AG04450 (cell line): ENCODE measurements at regions not wholly inside any gene's neighbourhood (a gene's known extent, or its start where the extent isn't known, plus 50 kb on each side); places are given as distances from the start of the nearest gene placed in this dataset.

Experiments used
- CTCF ChIA-PET: fragments of 300-600, 350-600 bp; formaldehyde crosslinking; extraction: SDS; loops from one replicate; lab custom pipeline; 2022; ENCODE audit warnings: antibody characterized with exemption, inconsistent platforms; lab: Charles Lee
- POLR2A ChIA-PET: fragments of 350-600 bp; formaldehyde crosslinking; extraction: SDS; loops from one replicate; lab custom pipeline; 2021; ENCODE audit warnings: antibody characterized with exemption, inconsistent platforms; lab: Yijun Ruan, JAX
- DNase-seq: peaks from one replicate; pipeline ENCODE4 v3.0.0-alpha.2; 2011; ENCODE audit warnings: low read depth, low spot score
- H3K27ac ChIP-seq: one replicate; pipeline ENCODE4 v1.5.1; 2012; ENCODE audit warnings: low read depth, low read length, control low read depth
- H3K27me3 ChIP-seq: one replicate; pipeline ENCODE4 v1.6.0; 2012; ENCODE audit warnings: low read length; ENCODE audit not compliant: control insufficient read depth, insufficient read depth
- H3K4me3 ChIP-seq: 2 replicates; pipeline ENCODE4 v1.5.1; 2011; ENCODE audit warnings: mild to moderate bottlenecking, low read depth, low read length, control low read depth
- H3K9me3 ChIP-seq: 2 replicates; pipeline ENCODE4 v1.5.1; 2012; ENCODE audit warnings: low read length; ENCODE audit not compliant: control insufficient read depth, insufficient read depth
- TF ChIP-seq, protein P1 (sequence below): IDR thresholded peaks from 2 replicates; pipeline ENCODE4 v1.5.1; 2011; ENCODE audit warnings: low read depth, low read length, control low read depth, inconsistent platforms

DNA sequence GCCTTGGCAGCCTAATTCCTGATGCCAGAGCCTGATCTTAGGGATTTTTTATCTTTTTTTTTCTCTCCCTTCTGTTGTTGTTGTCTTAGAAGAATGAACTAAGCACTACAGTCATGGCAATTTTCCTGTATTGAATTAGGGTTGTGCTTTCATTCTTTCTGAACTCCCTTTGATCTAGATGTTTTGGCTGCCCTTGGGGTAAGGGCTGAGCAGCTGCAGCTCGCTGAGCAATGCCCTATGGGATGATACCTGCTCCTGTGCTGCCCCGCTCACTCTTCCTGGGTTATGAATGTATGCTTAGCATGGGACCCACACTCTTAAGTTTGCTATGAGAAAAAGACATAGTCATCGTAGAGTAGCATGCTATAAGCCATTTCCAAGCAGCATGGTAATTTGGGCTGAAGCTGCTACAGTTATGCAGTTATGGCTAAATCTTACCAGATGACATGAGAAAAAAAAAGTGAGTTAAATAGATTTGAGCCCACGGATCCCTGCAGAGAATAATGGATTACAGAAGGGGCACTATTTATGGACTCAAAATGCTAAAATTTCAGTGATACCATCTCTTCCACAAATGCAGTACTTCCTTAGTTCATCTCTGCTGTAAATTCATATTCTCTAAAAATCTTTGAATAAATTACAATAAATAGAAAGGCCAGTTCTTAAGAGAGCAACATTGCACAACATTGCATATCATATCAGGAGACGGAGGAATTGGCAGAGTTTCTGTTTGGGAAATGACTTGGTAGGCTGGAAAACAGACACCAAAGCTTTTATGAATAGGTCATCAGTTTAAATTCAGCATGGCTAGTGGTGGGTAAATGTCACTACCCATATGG, 79.2 kb upstream of the PTHLH start:
- TF ChIP-seq, protein P1, sequence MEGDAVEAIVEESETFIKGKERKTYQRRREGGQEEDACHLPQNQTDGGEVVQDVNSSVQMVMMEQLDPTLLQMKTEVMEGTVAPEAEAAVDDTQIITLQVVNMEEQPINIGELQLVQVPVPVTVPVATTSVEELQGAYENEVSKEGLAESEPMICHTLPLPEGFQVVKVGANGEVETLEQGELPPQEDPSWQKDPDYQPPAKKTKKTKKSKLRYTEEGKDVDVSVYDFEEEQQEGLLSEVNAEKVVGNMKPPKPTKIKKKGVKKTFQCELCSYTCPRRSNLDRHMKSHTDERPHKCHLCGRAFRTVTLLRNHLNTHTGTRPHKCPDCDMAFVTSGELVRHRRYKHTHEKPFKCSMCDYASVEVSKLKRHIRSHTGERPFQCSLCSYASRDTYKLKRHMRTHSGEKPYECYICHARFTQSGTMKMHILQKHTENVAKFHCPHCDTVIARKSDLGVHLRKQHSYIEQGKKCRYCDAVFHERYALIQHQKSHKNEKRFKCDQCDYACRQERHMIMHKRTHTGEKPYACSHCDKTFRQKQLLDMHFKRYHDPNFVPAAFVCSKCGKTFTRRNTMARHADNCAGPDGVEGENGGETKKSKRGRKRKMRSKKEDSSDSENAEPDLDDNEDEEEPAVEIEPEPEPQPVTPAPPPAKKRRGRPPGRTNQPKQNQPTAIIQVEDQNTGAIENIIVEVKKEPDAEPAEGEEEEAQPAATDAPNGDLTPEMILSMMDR = no peak
- CTCF ChIA-PET = interaction anchor here (0.6 kb wide), 1 partner anchor 293 kb away, joined by 3 read pairs; no protein-coding TSS in a partner anchor
- Histone ChIP-seq H3K27ac (no peak overlapping the region), H3K27me3 (no peaks in the 10 kb centered on the region), H3K9me3 (no peaks in the 10 kb centered on the region), H3K4me3 (no peak overlapping the region)
- POLR2A ChIA-PET = no interaction called here
- DNase-seq = no peak

DNA sequence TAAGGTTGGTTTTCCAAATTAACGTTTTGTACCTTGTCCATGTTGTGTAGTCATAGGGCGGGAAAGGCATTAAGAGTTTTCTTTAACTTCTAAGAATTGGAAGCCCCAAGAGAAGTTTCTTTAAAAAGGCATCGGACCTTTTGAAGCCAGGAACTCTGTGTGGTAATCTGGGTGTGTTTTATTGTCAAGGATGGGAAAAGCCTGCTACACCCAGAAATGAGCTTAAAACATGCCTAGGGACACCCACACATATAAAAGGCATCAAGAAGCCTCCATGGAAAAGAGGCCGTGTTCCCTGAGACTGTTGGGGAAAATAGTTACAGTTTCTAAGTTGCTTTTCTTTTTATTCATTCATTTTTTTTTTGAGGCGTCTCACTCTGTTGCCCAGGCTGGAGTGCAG, 81.0 kb upstream of the PTHLH start:
- Histone ChIP-seq H3K4me3 (no peak overlapping the region), H3K9me3 (no peaks in the 10 kb centered on the region), H3K27ac (no peak overlapping the region), H3K27me3 (no peaks in the 10 kb centered on the region)
- no peak for DNase-seq
- ChIA-PET CTCF (no interaction called here), POLR2A (no interaction called here)
- TF ChIP-seq, protein P1 = no peak

DNA sequence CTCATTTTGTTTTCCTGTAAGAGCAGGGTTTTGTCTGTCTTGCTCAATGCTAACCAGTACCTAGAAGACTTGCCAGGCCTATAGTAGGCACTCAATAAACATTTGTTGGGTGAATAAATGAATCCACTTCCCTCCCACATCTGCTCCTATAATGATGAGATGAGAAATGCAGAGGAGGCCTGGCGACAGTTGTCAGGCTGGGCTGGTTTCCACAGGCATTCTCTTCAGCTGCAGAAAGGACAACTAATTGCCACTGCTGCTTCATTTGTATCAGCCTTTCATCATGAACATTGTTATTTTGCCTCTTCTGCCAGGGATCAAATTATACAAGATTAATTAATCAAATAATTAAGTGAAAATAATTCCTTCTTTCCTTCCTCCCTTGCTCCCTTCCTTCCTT, 82.0 kb upstream of the PTHLH start:
- no peak overlapping the region for H3K27ac ChIP-seq
- no peaks in the 10 kb centered on the region for H3K27me3 ChIP-seq
- ChIA-PET POLR2A (no interaction called here), CTCF (no interaction called here)
- no peaks in the 10 kb centered on the region for H3K9me3 ChIP-seq
- TF ChIP-seq, protein P1 = no peak
- no peak overlapping the region for H3K4me3 ChIP-seq
- DNase-seq = no peak

DNA sequence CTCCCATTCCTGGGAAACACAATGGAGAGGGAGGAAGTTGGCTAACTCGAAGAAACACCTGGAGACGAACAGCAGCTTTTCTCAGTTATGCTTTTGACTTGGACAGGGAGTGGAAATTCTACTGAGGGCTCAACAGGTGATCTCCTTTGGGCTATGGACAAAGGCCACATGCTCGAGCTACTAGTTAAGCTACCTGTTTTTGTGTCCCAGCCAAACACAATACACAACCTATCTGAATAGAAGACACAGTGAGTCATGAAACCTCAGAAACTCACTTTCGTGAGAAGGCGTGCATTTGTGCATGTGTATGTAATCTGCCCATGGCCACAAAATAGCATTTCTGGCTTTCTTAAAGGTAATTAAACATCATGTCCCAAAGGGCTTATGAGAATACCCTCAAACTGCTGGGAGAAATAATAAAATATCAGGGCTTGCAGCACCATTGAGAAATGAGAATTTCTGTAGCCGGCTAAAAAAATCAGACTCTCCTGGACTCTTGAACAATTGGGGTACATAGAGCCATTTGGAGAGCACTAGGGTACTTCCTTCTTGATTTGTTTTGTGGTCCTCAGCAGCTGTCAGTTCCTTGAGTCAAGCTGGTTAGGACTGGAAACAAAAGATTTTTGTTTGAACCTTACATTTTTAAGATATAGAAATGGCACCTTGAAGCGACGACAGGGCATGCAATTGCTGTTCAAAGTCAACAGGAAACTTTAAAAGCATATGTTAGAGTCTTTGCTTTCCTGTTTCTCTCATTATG, 85.5 kb upstream of the PTHLH start:
- no peak for DNase-seq
- CTCF ChIA-PET = no interaction called here
- no peak overlapping the region for H3K4me3 ChIP-seq
- H3K27me3 ChIP-seq = no peaks in the 10 kb centered on the region
- H3K27ac ChIP-seq = no peak overlapping the region
- H3K9me3 ChIP-seq = no peaks in the 10 kb centered on the region
- TF ChIP-seq, protein P1 = no peak
- POLR2A ChIA-PET = no interaction called here

DNA sequence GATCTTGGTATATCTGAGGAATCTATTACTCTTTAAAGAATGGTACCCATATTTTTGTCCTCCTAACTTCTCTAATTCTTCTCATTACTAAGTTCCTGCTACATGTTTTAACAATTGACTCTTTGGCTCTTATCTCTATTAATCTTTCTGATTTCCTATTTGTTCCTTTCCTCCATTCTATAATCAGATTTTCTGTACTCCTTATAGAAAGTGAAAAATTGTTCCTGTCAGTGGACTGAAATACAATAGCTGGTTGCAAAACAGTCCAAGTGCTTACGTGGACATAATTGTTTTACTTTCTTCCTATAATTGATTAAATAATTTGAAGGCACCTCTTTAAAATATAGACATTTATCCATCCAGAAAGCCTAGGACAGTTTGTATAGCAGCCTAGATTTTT, 86.7 kb upstream of the PTHLH start:
- CTCF ChIA-PET = no interaction called here

More for the DNA sequence above, 86.7 kb upstream of the PTHLH start:
- H3K4me3 ChIP-seq = no peak overlapping the region
- no peak for DNase-seq
- no peaks in the 10 kb centered on the region for H3K9me3 ChIP-seq
- H3K27me3 ChIP-seq = no peaks in the 10 kb centered on the region
- TF ChIP-seq, protein P1 = no peak
- H3K27ac ChIP-seq = no peak overlapping the region
- POLR2A ChIA-PET = no interaction called here
